KMS-11 (cell line): ENCODE measurements at regions not wholly inside any gene's neighbourhood (a gene's known extent, or its start where the extent isn't known, plus 50 kb on each side); places are given as distances from the start of the nearest gene placed in this dataset.

ENCODE experiments used
- H2AFZ ChIP-seq: fragments of 200-600 bp; sonication (generic); 2 replicates; pipeline ENCODE4 v1.6.1; 2016; ENCODE audit warnings: antibody characterized with exemption, mixed run types, low read depth
- H3K27ac ChIP-seq: fragments of 200-600 bp; sonication (generic); 2 replicates; pipeline ENCODE4 v1.6.1; 2016; ENCODE audit warnings: mild to moderate bottlenecking, mixed run types
- H3K27me3 ChIP-seq: fragments of 200-600 bp; sonication (generic); 2 replicates; pipeline ENCODE4 v1.6.1; 2017; ENCODE audit warnings: mild to moderate bottlenecking, low read depth, mixed run types, moderate library complexity; ENCODE audit not compliant: insufficient read depth
- H3K36me3 ChIP-seq: fragments of 200-600 bp; sonication (generic); 2 replicates; pipeline ENCODE4 v1.6.1; 2017; ENCODE audit warnings: mild to moderate bottlenecking, mixed run types; ENCODE audit not compliant: insufficient read depth
- H3K4me1 ChIP-seq: fragments of 200-600 bp; sonication (generic); 2 replicates; pipeline ENCODE4 v1.6.1; 2016; ENCODE audit warnings: mild to moderate bottlenecking, low read depth, mixed run types; ENCODE audit not compliant: poor library complexity, severe bottlenecking
- H3K4me2 ChIP-seq: fragments of 200-600 bp; sonication (generic); 2 replicates; pipeline ENCODE4 v1.7.0; 2016; ENCODE audit warnings: mild to moderate bottlenecking, mixed run types
- H3K4me3 ChIP-seq: fragments of 200-600 bp; sonication (generic); IDR thresholded peaks from 2 replicates; pipeline ENCODE4 v1.6.1; 2017; ENCODE audit warnings: low read depth, low read length, mixed read lengths; ENCODE audit not compliant: insufficient read depth
- H3K79me2 ChIP-seq: fragments of 200-600 bp; sonication (generic); 2 replicates; pipeline ENCODE4 v1.6.1; 2016; ENCODE audit warnings: low read depth, mixed run types; ENCODE audit not compliant: insufficient read depth
- H3K9ac ChIP-seq: fragments of 200-600 bp; sonication (generic); 2 replicates; pipeline ENCODE4 v1.6.1; 2016; ENCODE audit warnings: mild to moderate bottlenecking, mixed run types
- H4K20me1 ChIP-seq: fragments of 200-600 bp; sonication (generic); 2 replicates; pipeline ENCODE4 v1.6.1; 2016; ENCODE audit warnings: mild to moderate bottlenecking, mixed run types; ENCODE audit not compliant: insufficient read depth
- TF ChIP-seq, protein P1 (sequence below): fragments of 200-600 bp; sonication (generic); conservative IDR thresholded peaks from 2 replicates; pipeline ENCODE4 v1.6.1; 2017; ENCODE audit warnings: low read depth, mild to moderate bottlenecking, antibody characterized with exemption, low read length, moderate library complexity, mixed read lengths

DNA sequence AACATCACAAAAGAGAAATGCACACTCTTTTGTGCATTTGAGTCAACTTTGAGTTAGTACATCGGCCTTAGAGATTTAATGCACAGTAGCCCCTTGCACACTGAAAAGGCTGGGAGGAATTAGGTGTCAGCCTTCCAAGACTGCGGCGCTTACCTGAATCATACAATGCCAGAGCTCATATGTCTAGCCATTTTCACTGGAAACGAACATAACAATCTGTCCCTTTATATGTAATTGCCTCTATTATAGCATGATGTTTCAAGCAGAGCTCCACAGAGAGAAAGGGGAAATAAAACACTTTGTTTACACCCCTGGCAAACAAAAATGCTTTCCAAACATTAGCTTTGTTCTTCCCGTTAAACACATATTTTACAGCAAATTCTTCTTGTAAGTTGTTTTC, 315.7 kb upstream of the SLCO3A1 start:
- Histone ChIP-seq H3K27ac (no peak overlapping the region), H3K4me1 (no peaks in the 10 kb centered on the region), H3K4me2 (no peak overlapping the region), H2AFZ (no peak overlapping the region), H3K36me3 (no peaks in the 10 kb centered on the region), H3K79me2 (no peaks in the 10 kb centered on the region), H3K4me3 (no peak overlapping the region), H3K27me3 (no peaks in the 10 kb centered on the region), H4K20me1 (no peaks in the 10 kb centered on the region), H3K9ac (no peak overlapping the region)
- TF ChIP-seq, protein P1, sequence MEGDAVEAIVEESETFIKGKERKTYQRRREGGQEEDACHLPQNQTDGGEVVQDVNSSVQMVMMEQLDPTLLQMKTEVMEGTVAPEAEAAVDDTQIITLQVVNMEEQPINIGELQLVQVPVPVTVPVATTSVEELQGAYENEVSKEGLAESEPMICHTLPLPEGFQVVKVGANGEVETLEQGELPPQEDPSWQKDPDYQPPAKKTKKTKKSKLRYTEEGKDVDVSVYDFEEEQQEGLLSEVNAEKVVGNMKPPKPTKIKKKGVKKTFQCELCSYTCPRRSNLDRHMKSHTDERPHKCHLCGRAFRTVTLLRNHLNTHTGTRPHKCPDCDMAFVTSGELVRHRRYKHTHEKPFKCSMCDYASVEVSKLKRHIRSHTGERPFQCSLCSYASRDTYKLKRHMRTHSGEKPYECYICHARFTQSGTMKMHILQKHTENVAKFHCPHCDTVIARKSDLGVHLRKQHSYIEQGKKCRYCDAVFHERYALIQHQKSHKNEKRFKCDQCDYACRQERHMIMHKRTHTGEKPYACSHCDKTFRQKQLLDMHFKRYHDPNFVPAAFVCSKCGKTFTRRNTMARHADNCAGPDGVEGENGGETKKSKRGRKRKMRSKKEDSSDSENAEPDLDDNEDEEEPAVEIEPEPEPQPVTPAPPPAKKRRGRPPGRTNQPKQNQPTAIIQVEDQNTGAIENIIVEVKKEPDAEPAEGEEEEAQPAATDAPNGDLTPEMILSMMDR: no peak

DNA sequence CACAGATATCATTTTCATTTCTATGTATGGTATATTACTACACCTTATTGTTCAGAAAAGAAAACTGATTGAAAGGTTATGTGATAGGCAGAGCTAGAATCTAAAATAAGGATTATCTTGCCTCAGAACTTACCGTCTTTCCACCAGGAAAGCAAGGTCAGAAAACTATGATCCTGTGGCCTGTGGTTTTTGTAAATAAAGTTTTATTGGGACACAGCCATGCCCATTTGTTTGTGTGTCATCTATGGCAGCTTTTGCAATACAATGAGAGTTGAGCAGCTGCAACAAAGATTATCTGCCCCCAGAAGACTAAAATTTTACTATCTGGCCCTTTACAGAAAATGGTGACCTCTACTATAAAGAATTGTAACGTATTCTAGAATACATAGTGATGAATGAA, 314.7 kb upstream of the SLCO3A1 start:
- Histone ChIP-seq H4K20me1 (no peaks in the 10 kb centered on the region), H3K79me2 (no peaks in the 10 kb centered on the region), H3K36me3 (no peaks in the 10 kb centered on the region), H2AFZ (no peak overlapping the region), H3K4me3 (no peak overlapping the region), H3K27me3 (no peaks in the 10 kb centered on the region), H3K9ac (no peak overlapping the region), H3K4me1 (no peaks in the 10 kb centered on the region), H3K27ac (no peak overlapping the region), H3K4me2 (no peak overlapping the region)
- TF ChIP-seq, protein P1: no peak

DNA sequence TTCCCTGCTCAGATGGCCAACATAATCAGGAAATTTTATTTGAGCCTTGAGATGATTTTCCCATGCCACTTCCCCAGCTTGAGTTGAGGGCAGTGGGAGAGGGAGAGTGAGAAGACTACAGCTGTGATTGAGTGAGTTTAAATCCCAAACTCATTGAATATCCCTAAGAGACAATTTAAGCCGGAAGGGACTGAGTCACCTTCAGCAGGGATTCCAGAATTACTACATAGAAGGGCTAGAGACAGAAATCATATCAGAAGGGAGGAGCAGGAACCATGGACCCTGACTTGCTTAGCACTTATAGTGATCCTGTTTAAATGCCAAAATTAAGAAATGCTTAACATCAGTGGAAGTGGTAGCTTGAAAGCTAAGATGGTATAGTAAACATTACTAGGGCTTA, 312.2 kb upstream of the SLCO3A1 start:
- no peak overlapping the region for H3K4me3 ChIP-seq
- no peak overlapping the region for H3K4me2 ChIP-seq
- no peaks in the 10 kb centered on the region for H3K79me2 ChIP-seq
- H3K9ac ChIP-seq: no peak overlapping the region
- no peak overlapping the region for H2AFZ ChIP-seq
- no peaks in the 10 kb centered on the region for H3K4me1 ChIP-seq
- no peaks in the 10 kb centered on the region for H4K20me1 ChIP-seq
- no peak overlapping the region for H3K27ac ChIP-seq
- TF ChIP-seq, protein P1: no peak
- no peaks in the 10 kb centered on the region for H3K36me3 ChIP-seq
- H3K27me3 ChIP-seq: no peaks in the 10 kb centered on the region

DNA sequence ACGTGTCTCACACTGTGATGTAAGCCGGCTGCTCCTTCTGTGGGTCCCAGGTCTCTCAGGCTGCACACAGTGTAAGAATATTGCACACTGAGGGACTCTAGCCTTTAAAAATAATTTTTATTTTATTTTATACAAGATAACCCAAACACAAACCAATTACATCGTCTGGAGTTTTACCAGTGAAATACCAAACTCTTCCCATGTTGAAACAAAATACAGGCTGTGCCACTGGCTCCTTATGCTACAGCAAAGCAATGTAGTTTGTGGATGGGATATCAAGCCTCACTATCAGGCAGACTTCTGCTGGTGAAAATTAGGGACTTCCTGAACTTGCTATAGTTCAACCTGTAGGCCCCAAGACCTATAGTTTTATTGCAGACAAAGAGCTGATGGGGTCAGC, 311.3 kb upstream of the SLCO3A1 start:
- Histone ChIP-seq H2AFZ (no peak overlapping the region), H3K36me3 (no peaks in the 10 kb centered on the region), H4K20me1 (no peaks in the 10 kb centered on the region), H3K4me2 (no peak overlapping the region), H3K27ac (no peak overlapping the region), H3K4me1 (no peaks in the 10 kb centered on the region), H3K4me3 (no peak overlapping the region), H3K27me3 (no peaks in the 10 kb centered on the region), H3K9ac (no peak overlapping the region), H3K79me2 (no peaks in the 10 kb centered on the region)
- TF ChIP-seq, protein P1: no peak

DNA sequence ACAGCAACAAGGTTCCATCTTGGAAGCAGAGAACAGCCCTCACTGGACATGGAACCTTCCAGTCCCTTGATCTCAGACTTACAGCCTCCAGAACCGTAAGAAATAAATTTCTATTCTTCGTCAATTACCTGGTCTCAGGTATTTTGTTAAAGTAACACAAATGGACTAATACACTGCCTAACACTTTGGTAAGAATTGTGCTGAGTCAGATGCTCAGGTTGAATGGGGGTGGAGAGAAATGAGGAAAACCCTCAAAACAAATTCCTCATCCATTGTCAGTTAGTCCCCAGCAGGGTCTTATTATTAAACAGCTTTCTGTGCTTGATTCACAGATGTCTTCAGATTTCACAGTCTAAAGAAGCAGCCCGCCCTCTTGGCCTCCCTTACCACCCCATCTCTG, 306.2 kb upstream of the SLCO3A1 start:
- Histone ChIP-seq H3K4me3 (no peak overlapping the region), H3K79me2 (no peaks in the 10 kb centered on the region), H4K20me1 (no peaks in the 10 kb centered on the region), H2AFZ (no peak overlapping the region), H3K27ac (no peak overlapping the region), H3K4me1 (no peaks in the 10 kb centered on the region), H3K36me3 (no peaks in the 10 kb centered on the region), H3K9ac (no peak overlapping the region), H3K4me2 (no peak overlapping the region), H3K27me3 (no peaks in the 10 kb centered on the region)
- TF ChIP-seq, protein P1: no peak
